GM18951 (cell line): ENCODE measurements at regions not wholly inside any gene's neighbourhood (a gene's known extent, or its start where the extent isn't known, plus 50 kb on each side); places are given as distances from the start of the nearest gene placed in this dataset.

Source experiments
- POLR2A ChIP-seq: IDR thresholded peaks from 4 replicates; pipeline ENCODE4 v1.6.1; 2011; ENCODE audit warnings: mild to moderate bottlenecking; ENCODE audit not compliant: insufficient read length, insufficient read depth; ENCODE audit errors: extremely low read depth
- in situ Hi-C: fragments of 300-500 bp; cut with MboI; formaldehyde crosslinking; loops from one replicate; pipeline ENCODE4 v1.12.0; 2022; ENCODE audit warnings: low sequenced_read_pairs, mixed read lengths, inconsistent platforms; ENCODE audit not compliant: unreplicated experiment

- TF ChIP-seq POLR2A, result no peak
- in situ Hi-C loops, result no loop called here
Observed at GRCh38 chr3:107082527-107082926, 294.7 kb upstream of the CCDC54 start.

- TF ChIP-seq POLR2A, result no peak
- in situ Hi-C loops, result no loop called here
Observed at GRCh38 chr3:107085261-107085660, 292.0 kb upstream of the CCDC54 start.

GRCh38 chr3:107092121-107092520 lies 285.1 kb upstream of the CCDC54 start:
- no peak for TF ChIP-seq POLR2A
- in situ Hi-C loops, result no loop called here

GRCh38 chr3:107098864-107099263 lies 278.4 kb upstream of the CCDC54 start:
- TF ChIP-seq POLR2A, result no peak
- in situ Hi-C loops, result no loop called here

GRCh38 chr3:107100137-107100536 lies 277.1 kb upstream of the CCDC54 start:
- TF ChIP-seq POLR2A, result no peak
- in situ Hi-C loops, result no loop called here

GRCh38 chr3:107100573-107100972 lies 276.7 kb upstream of the CCDC54 start:
- in situ Hi-C loops, result no loop called here
- TF ChIP-seq POLR2A, result no peak

GRCh38 chr3:107103786-107104185 lies 273.5 kb upstream of the CCDC54 start:
- in situ Hi-C loops, result no loop called here
- no peak for TF ChIP-seq POLR2A

GRCh38 chr3:107106316-107106715 lies 270.9 kb upstream of the CCDC54 start:
- no peak for TF ChIP-seq POLR2A
- in situ Hi-C loops, result no loop called here

- no peak for TF ChIP-seq POLR2A
- in situ Hi-C loops, result no loop called here
Observed at GRCh38 chr3:107106907-107107306, 270.3 kb upstream of the CCDC54 start.

GRCh38 chr3:107110596-107111305 lies 266.5 kb upstream of the CCDC54 start:
- in situ Hi-C loops, result no loop called here
- TF ChIP-seq POLR2A, result no peak

GRCh38 chr3:107111872-107112271 lies 265.4 kb upstream of the CCDC54 start:
- no peak for TF ChIP-seq POLR2A
- in situ Hi-C loops, result no loop called here

- TF ChIP-seq POLR2A, result no peak
- in situ Hi-C loops, result no loop called here
Observed at GRCh38 chr3:107112356-107112755, 264.9 kb upstream of the CCDC54 start.

- no peak for TF ChIP-seq POLR2A
- in situ Hi-C loops, result no loop called here
Observed at GRCh38 chr3:107116251-107116650, 261.0 kb upstream of the CCDC54 start.

GRCh38 chr3:107117156-107117555 lies 260.1 kb upstream of the CCDC54 start:
- in situ Hi-C loops, result no loop called here

More at GRCh38 chr3:107117156-107117555, 260.1 kb upstream of the CCDC54 start:
- no peak for TF ChIP-seq POLR2A
